IMR-90 (cell line): ENCODE measurements at regions not wholly inside any gene's neighbourhood (a gene's known extent, or its start where the extent isn't known, plus 50 kb on each side); places are given as distances from the start of the nearest gene placed in this dataset.

ENCODE experiments used
- ATAC-seq: fragments of 200-7000 bp; cut with Tn5 transposase; 2 replicates; pipeline ENCODE4 v1.9.1; 2020; ENCODE audit warnings: low read depth, mild to moderate bottlenecking, moderate library complexity
- BruUV-seq: library from RNA; stranded (reverse); fragments of 400-500 nt; replicated peaks from 2 replicates; lab custom pipeline; 2021; lab: Mats Ljungman, UMichigan
- CTCF ChIA-PET: fragments of 300-600 bp; formaldehyde crosslinking; extraction: SDS; loops from one replicate; lab custom pipeline; 2021; ENCODE audit warnings: antibody characterized with exemption; lab: Yijun Ruan, JAX
- POLR2A ChIA-PET: fragments of 300-600 bp; sonication (Branson Sonifier 250); formaldehyde crosslinking; loops from one replicate; lab custom pipeline; 2022; ENCODE audit warnings: antibody characterized with exemption; ENCODE audit not compliant: unreplicated experiment; lab: Charles Lee
- DNase-seq: peaks from one replicate; pipeline ENCODE4 v3.0.0; 2013
- H2AFZ ChIP-seq: replicated peaks from 2 replicates; pipeline ENCODE3; 2013; ENCODE audit warnings: low read length, mild to moderate bottlenecking; ENCODE audit not compliant: poor library complexity
- H2AK5ac ChIP-seq: 2 replicates; pipeline ENCODE4 v1.6.1; 2013; ENCODE audit warnings: low read depth, low read length, inconsistent platforms
- H2AK9ac ChIP-seq: replicated peaks from 2 replicates; pipeline ENCODE3; 2013; ENCODE audit warnings: mild to moderate bottlenecking, low read depth, low read length, moderate library complexity; ENCODE audit not compliant: poor library complexity
- H2BK120ac ChIP-seq: 2 replicates; pipeline ENCODE4 v1.6.1; 2013; ENCODE audit warnings: low read depth, low read length, inconsistent platforms
- H2BK15ac ChIP-seq: 3 replicates; pipeline ENCODE4 v1.6.1; 2013; ENCODE audit warnings: low read depth, low read length, inconsistent platforms
- H2BK20ac ChIP-seq: 2 replicates; pipeline ENCODE4 v1.6.1; 2013; ENCODE audit warnings: low read depth, mild to moderate bottlenecking, inconsistent platforms, low read length, moderate library complexity
- H2BK5ac ChIP-seq: 2 replicates; pipeline ENCODE4 v1.6.1; 2013; ENCODE audit warnings: mild to moderate bottlenecking, low read depth, low read length, inconsistent platforms; ENCODE audit not compliant: poor library complexity, severe bottlenecking
- H3K14ac ChIP-seq: replicated peaks from 2 replicates; pipeline ENCODE4 v1.6.1; 2013; ENCODE audit warnings: low read depth, low read length, inconsistent platforms
- H3K18ac ChIP-seq: 2 replicates; pipeline ENCODE4 v1.6.1; 2013; ENCODE audit warnings: low read depth, low read length, control low read depth
- H3K23ac ChIP-seq: 2 replicates; pipeline ENCODE4 v1.6.1; 2013; ENCODE audit warnings: low read depth, low read length, inconsistent platforms
- H3K27ac ChIP-seq: 2 replicates; pipeline ENCODE4 v1.5.1; 2013; ENCODE audit warnings: mild to moderate bottlenecking, control low read depth, low read length; ENCODE audit not compliant: insufficient read depth
- H3K27me3 ChIP-seq: 2 replicates; pipeline ENCODE4 v1.6.1; 2013; ENCODE audit warnings: low read length; ENCODE audit not compliant: control insufficient read depth, insufficient read depth
- H3K36me3 ChIP-seq: 2 replicates; pipeline ENCODE4 v1.6.1; 2013; ENCODE audit warnings: low read length, mixed read lengths; ENCODE audit not compliant: control insufficient read depth, insufficient read depth
- H3K4ac ChIP-seq: 2 replicates; pipeline ENCODE4 v1.6.1; 2013; ENCODE audit warnings: low read depth, low read length, inconsistent platforms
- H3K4me1 ChIP-seq: 2 replicates; pipeline ENCODE4 v1.6.1; 2013; ENCODE audit warnings: low read length, mixed read lengths; ENCODE audit not compliant: control insufficient read depth, insufficient read depth
- H3K4me2 ChIP-seq: 2 replicates; pipeline ENCODE4 v1.6.1; 2013; ENCODE audit warnings: low read depth, mild to moderate bottlenecking, control low read depth, low read length, moderate library complexity
- H3K4me3 ChIP-seq: 2 replicates; pipeline ENCODE4 v1.5.1; 2013; ENCODE audit warnings: low read depth, mild to moderate bottlenecking, control low read depth, low read length, moderate library complexity; ENCODE audit not compliant: insufficient read depth
- H3K56ac ChIP-seq: 2 replicates; pipeline ENCODE4 v1.6.1; 2013; ENCODE audit warnings: low read length, inconsistent platforms; ENCODE audit not compliant: insufficient read depth; ENCODE audit errors: extremely low read depth
- H3K79me1 ChIP-seq, 2 experiments: 2 replicates each; pipeline ENCODE4 v1.6.1; 2013; ENCODE audit warnings: low read length in 2 of 2, inconsistent platforms in 1 of 2, low read depth in 1 of 2
- H3K9ac ChIP-seq: 2 replicates; pipeline ENCODE4 v1.6.1; 2013; ENCODE audit warnings: low read depth, low read length, control low read depth
- H3K9me1 ChIP-seq: 2 replicates; pipeline ENCODE4 v1.6.1; 2013; ENCODE audit warnings: low read length, inconsistent platforms; ENCODE audit not compliant: insufficient read depth
- H3K9me3 ChIP-seq: 2 replicates; pipeline ENCODE4 v1.6.1; 2013; ENCODE audit warnings: low read length; ENCODE audit not compliant: control insufficient read depth, insufficient read depth
- H4K20me1 ChIP-seq: 2 replicates; pipeline ENCODE4 v1.6.1; 2013; ENCODE audit warnings: low read length, inconsistent platforms; ENCODE audit not compliant: insufficient read depth
- H4K5ac ChIP-seq: 2 replicates; pipeline ENCODE4 v1.6.1; 2013; ENCODE audit warnings: mild to moderate bottlenecking, low read depth, low read length, control low read depth
- H4K8ac ChIP-seq, 2 experiments: 2 replicates each; pipeline ENCODE4 v1.6.1; 2013; ENCODE audit warnings: low read depth in 2 of 2, low read length in 2 of 2, control low read depth in 1 of 2, inconsistent platforms in 1 of 2
- H4K91ac ChIP-seq: 2 replicates; pipeline ENCODE4 v1.6.1; 2013; ENCODE audit warnings: low read depth, low read length, inconsistent platforms; ENCODE audit not compliant: insufficient read depth
- BHLHE40 ChIP-seq: fragments of 150-350 bp; IDR thresholded peaks from 2 replicates; pipeline ENCODE4 v1.6.1; 2016; ENCODE audit warnings: mild to moderate bottlenecking, low read depth, low read length
- CEBPB ChIP-seq: IDR thresholded peaks from 2 replicates; pipeline ENCODE4 v1.6.1; 2012; ENCODE audit warnings: low read depth, low read length, improper control_type of control experiment
- CHD1 ChIP-seq: IDR thresholded peaks from 2 replicates; pipeline ENCODE4 v1.6.1; 2012; ENCODE audit warnings: low read depth, low read length, improper control_type of control experiment
- CTCF ChIP-seq: conservative IDR thresholded peaks from 2 replicates; pipeline ENCODE4 v1.5.1; 2012; ENCODE audit warnings: mild to moderate bottlenecking, low read depth, low read length, improper control_type of control experiment
- ELK1 ChIP-seq: fragments of 150-350 bp; IDR thresholded peaks from 2 replicates; pipeline ENCODE4 v1.6.1; 2016; ENCODE audit warnings: low read depth, mild to moderate bottlenecking, low read length, moderate library complexity, borderline replicate concordance
- MAFK ChIP-seq: IDR thresholded peaks from 2 replicates; pipeline ENCODE4 v1.6.1; 2012; ENCODE audit warnings: low read depth, low read length, improper control_type of control experiment
- NFE2L2 ChIP-seq: fragments of 150-350 bp; IDR thresholded peaks from 2 replicates; pipeline ENCODE4 v1.6.1; 2016; ENCODE audit warnings: low read depth, mild to moderate bottlenecking, low read length
- POLR2A ChIP-seq: IDR thresholded peaks from 2 replicates; pipeline ENCODE4 v1.6.1; 2012; ENCODE audit warnings: mild to moderate bottlenecking, low read depth, low read length
- RAD21 ChIP-seq: IDR thresholded peaks from 2 replicates; pipeline ENCODE4 v1.6.1; 2012; ENCODE audit warnings: low read length, improper control_type of control experiment
- RCOR1 ChIP-seq: IDR thresholded peaks from 2 replicates; pipeline ENCODE4 v1.6.1; 2012; ENCODE audit warnings: mild to moderate bottlenecking, low read length, improper control_type of control experiment; ENCODE audit not compliant: insufficient replicate concordance
- SMC3 ChIP-seq: fragments of 150-350 bp; IDR thresholded peaks from 2 replicates; pipeline ENCODE4 v1.6.1; 2016; ENCODE audit warnings: low read depth, mild to moderate bottlenecking, antibody characterized with exemption, low read length, moderate library complexity
- USF2 ChIP-seq: fragments of 150-350 bp; IDR thresholded peaks from 2 replicates; pipeline ENCODE4 v1.6.1; 2017; ENCODE audit warnings: mild to moderate bottlenecking, antibody characterized with exemption, low read length, low read depth
- dilution Hi-C: fragments of 300-500 bp; cut with HindIII; formaldehyde crosslinking; loops from one replicate; pipeline ENCODE4 v1.14.3; 2018; ENCODE audit warnings: low sequenced_read_pairs; ENCODE audit not compliant: unreplicated experiment
- in situ Hi-C: fragments of 300-500 bp; cut with MboI; formaldehyde crosslinking; loops from 3 replicates; pipeline ENCODE4 v1.14.3; 2019; ENCODE audit warnings: low sequenced_read_pairs, inconsistent platforms, mixed read lengths
- intact Hi-C: fragments of 100-400 bp; cut with micrococcal nuclease; formaldehyde crosslinking; loops from 2 replicates; pipeline ENCODE4 v1.10.0; 2022

- H3K18ac ChIP-seq, result no peak overlapping the region
- ATAC-seq, result no peak
- H2BK5ac ChIP-seq, result no peak overlapping the region
- no peak overlapping the region for H2AK9ac ChIP-seq
- H3K9me3 ChIP-seq, result peaks cover 2% of the 10 kb centered on the region
- no peaks in the 10 kb centered on the region for H3K36me3 ChIP-seq
- H2AFZ ChIP-seq, result no peak overlapping the region
- no peak overlapping the region for H2BK20ac ChIP-seq
- H4K5ac ChIP-seq, result no peak overlapping the region
- H3K4me2 ChIP-seq, result no peak overlapping the region
- no peak for DNase-seq
- H2BK120ac ChIP-seq, result no peak overlapping the region
- no TSS peak for BruUV-seq
- no peak overlapping the region for H3K23ac ChIP-seq
- no peak overlapping the region for H3K9ac ChIP-seq
- no peak overlapping the region for H3K27ac ChIP-seq
- no peak overlapping the region for H4K8ac ChIP-seq
- TF ChIP-seq MAFK (no peak), RCOR1 (no peak), ELK1 (no peak), USF2 (no peak), RAD21 (no peak), CTCF (no peak), POLR2A (no peak), SMC3 (no peak), BHLHE40 (no peak), NFE2L2 (no peak), CHD1 (no peak), CEBPB (no peak)
- no peak overlapping the region for H2AK5ac ChIP-seq
- no peak overlapping the region for H3K56ac ChIP-seq
- no peak overlapping the region for H4K91ac ChIP-seq
- no peak overlapping the region for H3K4me3 ChIP-seq
- ChIA-PET CTCF (interaction anchor here (0.6 kb wide), 1 partner anchor 1169 kb away, joined by 4 read pairs; no protein-coding TSS in a partner anchor), POLR2A (no interaction called here)
- dilution Hi-C loops, result no loop called here
- intact Hi-C loops, result no loop called here
- no peaks in the 10 kb centered on the region for H3K27me3 ChIP-seq
- in situ Hi-C loops, result no loop called here
- H2BK15ac ChIP-seq, result no peak overlapping the region
- no peak overlapping the region for H3K4ac ChIP-seq
- no peaks in the 10 kb centered on the region for H3K9me1 ChIP-seq
- H3K79me1 ChIP-seq, result no peaks in the 10 kb centered on the region
- H3K14ac ChIP-seq, result no peak overlapping the region
- no peaks in the 10 kb centered on the region for H4K20me1 ChIP-seq
- no peaks in the 10 kb centered on the region for H3K4me1 ChIP-seq
Observed at GRCh38 chr3:84110787-84111186, 848.0 kb upstream of the CADM2 start.
